NCI-H128 (cell line): ENCODE measurements at regions not wholly inside any gene's neighbourhood (a gene's known extent, or its start where the extent isn't known, plus 50 kb on each side); places are given as distances from the start of the nearest gene placed in this dataset.
"Not testable (repeated sequence)": the region's sequence is repeated elsewhere in the genome, so short reads cannot be mapped to it uniquely, and the experiment has no call there.

Experiments
- DNase-seq: peaks from one replicate; lab custom pipeline; 2025; ENCODE audit not compliant: unreplicated experiment; lab: John Stamatoyannopoulos, UW

DNA sequence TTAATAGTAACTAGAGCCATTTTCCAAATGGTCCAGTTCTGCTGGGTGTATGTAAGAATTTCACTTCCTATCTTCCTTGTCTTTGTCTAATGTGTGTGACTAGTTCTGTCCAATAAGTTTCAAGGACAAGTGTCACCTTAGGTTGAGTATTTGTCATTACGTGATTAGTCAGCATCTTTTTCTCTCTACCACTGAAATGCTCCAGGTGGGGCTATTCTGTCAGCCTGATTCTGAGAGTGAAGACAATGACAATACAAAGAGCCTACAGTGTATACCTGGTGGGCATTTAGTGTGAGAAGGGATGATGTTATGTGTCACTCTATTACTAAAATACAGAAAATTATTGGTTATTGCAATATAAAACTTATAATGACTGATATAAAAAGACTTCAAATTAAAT lies 876.3 kb downstream of the C4orf33 start:
- no peak for DNase-seq

- DNase-seq = no peak
Measured at GRCh38 chr4:129974730-129975129, 878.8 kb downstream of the C4orf33 start.

DNA sequence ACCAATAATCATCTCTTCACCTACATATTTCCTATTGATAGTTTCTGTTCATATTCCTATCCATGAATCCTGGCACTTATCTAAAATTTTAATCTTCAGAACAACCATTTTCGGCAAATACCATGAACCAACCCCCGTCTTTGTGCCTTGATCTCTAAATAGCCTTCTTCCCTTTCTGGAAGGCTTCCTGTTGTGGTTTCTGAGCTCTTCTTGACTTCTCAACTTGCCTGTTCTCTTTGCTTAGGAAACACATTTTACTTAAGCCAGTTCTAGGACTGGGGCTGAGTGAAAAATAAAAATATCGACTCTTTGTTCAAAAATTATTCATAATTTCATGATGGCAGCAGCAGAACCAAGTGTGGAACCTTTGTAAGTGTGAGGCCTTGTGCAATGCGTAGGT lies 882.4 kb downstream of the C4orf33 start:
- no peak for DNase-seq

DNA sequence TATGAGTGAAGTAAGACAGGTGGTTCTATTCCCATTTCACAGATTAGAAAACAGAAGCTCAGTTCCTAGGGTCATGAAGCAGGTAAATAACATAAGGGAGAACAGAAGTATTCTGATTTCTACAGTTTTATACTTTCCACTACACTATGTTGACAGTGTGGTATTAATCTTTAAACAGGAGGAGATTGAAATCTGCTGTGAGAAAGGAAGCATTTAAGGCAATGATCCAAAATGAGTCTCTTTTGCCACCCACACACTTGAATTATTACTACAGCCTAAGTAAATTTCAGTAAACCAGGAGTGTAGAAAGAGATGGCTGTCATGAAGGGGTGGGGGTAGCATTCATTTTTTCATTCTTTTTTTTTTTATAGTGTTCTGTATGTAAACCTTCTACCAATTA lies 893.0 kb downstream of the C4orf33 start:
- DNase-seq = no peak

DNA sequence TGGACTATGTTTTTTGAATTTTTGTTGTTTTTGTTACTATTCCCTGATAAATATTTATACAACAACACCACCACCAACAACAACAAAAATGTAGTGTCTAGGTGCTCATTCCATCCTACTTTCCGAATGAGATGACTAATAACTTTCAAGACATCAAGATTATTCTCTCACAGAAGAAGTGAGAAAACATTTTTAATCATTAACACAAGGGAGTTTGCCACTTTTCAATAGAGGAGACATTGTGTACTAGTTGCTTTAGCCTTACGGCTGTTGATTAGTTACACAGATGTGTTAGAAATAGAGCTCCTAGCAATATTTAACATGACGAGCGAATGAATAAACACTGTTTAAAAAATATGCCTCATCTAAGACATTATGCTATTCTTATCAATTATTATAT lies 898.8 kb downstream of the C4orf33 start:
- DNase-seq = no peak

DNA sequence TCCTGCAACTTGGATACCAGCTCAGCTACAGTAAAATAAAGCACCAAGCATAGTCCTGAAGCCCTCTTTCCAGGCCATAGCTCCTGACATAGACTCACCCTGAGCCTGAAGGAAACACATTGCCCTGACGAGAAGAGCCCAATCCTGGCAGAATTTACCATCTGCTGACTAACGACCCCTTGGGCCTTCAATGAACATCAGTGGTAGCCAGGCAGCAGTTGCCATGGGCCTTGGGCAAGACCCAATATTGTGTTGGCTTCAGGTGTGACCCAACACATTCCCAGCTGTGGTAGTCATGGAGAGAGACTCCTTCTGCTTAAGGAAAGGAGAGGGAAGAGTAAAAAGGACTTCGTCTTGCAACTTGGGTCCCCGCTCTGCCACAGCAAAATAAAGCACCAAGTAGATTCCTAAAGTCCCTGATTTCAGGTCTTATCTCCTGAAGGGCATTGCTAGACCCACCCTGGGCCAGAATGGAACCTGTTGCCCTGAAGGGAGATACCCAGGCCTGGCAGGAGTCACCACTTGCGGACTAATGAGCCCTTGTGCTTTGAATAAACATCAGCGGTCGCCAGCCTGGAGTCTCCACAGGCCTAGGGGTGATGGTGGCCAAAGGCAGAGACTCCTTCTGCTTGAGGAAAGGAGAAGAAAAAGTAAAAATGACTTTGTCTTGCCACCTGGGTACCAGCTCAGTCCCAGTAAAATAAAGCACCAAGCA lies 902.6 kb downstream of the C4orf33 start:
- DNase-seq = no peak

DNA sequence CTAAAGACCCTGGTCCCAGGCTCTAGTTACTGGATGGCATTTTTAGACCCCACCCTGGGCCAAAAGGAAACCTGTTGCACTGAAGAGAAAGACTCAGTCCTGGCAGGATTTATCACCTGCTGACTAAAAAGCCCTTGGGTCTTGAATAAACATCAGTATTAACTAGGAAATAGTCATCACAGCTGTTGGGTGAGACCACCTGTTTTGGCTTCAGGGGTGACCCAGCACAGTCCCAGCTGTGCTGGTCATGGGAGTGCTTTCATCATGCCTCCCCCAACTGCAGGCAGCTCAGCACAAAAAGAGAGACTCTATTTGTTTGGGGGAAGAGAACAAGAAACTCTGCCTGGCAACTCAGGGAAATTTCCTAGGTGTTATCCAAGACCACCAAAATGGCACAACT lies 903.2 kb downstream of the C4orf33 start:
- DNase-seq = no peak

- no peak for DNase-seq
Measured at GRCh38 chr4:130008461-130008860, 912.5 kb downstream of the C4orf33 start.

DNA sequence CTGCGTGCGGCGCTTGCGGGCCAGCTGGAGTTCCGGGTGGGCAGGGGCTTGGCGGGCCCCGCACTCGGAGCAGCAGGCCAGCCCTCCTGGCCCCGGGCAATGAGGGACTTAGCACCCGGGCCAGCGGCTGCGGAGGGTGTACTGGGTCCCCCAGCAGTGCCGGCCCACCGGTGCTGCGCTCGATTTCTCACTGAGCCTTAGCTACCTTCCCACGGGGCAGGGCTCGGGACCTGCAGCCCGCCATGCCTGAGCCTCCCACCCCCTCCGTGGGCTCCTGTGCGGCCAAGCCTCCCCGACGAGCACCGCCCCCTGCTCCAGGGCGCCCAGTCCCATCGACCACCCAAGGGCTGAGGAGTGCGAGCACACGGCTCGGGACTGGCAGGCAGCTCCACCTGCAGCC lies 916.9 kb downstream of the C4orf33 start:
- not testable (repeated sequence) for DNase-seq

DNA sequence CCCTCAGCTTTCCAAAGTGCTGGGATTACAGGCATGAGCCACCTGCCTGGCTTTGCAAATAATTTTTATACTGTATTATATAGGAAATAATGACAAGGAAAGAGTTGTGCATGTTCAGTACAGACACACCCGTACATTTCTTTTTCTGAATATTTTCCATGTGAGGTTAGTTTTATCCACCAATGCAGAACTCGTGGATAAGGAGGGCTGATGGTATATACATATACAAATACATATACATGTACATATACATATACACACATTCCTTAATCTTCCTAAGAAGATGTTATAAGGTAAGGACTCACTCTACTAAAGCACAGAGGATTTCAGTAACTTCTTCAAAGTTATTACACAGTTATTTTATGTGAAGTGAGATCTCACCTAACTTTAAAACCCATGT lies 925.8 kb downstream of the C4orf33 start:
- DNase-seq = no peak

DNA sequence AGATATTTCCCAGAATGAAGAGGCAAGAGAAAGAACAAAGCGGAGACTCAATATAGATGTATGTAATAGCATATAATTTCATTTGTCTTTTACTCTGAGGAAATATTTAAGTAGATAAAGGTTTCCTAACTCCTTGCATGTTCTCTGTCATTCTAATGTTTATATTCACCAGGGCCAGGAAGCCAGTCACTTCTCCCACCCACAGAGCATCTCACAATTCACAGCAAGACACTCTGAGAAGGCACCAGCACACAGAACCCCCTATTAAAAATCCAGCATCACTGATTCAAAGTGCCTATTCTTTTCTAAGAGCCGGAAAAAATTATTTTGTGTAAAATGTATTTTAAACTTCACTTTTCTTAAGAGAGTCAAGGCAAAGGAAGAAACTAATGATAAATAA lies 927.1 kb downstream of the C4orf33 start:
- DNase-seq = no peak

GRCh38 chr4:130025701-130026100 lies 929.7 kb downstream of the C4orf33 start:
- DNase-seq = peak; percentile 2

- peak; percentile 89 for DNase-seq
Measured at GRCh38 chr4:130026185-130026584, 930.2 kb downstream of the C4orf33 start.

DNA sequence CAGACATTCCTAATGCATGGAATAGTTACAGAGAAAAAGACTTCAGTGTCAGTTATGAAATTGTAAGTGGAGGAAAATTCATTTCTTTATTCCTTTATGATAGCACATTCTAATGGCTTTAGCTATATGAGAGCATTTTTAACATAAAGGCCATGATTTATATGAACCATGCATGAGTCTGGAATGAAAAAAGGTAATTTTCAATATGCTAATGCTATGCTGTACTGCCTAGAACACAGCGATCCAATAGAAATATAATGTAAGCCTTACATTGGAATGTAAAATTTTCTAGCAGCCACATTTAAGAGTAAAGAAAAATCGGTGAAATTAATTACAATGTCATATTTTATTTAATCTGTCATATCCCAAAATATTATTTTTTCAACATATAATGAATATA lies 932.0 kb downstream of the C4orf33 start:
- DNase-seq = no peak

DNA sequence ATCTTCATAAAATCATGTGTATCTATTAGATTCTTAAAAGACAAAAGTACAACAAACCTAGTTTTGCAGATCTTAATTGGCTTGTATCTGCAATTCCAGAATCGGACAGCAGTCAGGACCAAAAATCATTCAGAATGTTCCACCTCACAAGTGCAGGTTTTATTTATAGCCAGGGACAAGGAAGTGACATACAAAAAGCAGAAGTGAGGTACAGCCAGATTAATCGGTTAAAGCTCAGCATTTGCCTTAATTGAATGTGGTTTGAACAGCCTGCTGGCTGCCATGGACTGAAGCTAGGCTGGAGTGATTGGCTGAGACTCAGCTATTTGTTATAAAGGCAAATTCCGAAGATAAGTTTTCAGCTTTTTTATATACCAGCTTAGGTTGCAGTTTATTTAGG lies 932.6 kb downstream of the C4orf33 start:
- no peak for DNase-seq

DNA sequence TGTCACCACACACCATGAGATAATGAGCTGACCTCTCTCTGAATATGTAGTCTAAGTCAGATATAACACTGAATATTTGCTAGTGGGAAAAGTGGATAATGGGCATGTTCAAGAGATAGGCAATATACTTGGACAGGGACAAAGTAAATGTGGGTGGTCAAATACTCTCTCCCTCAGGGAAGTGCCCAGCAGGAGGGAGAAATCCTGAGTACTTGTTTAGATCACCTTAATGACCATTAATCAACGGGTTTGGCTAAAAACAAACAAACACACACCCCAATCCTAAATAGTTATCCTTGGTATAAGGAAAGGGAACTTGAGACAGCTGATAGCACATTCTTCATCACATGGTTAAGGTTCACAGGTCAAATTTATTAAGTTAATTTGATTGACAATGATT lies 933.5 kb downstream of the C4orf33 start:
- no peak for DNase-seq

DNA sequence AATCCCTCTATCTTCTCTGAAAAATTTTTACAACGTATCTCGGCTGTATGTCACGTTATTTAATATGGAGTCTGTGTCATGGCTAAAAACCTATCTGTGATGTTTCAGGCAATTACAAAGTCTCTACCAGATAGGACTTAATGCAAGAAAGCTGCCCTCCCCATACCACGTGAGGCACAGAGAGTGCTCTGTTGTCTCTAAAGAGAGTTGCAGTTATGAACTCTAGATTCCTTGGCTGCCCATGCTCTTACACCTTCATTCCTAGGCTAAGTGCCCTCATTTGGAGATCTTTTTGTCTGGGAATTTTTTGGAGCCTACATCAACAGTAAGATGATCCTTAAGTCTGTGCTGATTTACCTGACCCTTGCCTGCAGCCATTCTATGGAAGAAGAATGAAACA lies 935.9 kb downstream of the C4orf33 start:
- no peak for DNase-seq

- DNase-seq = not testable (repeated sequence)
Measured at GRCh38 chr4:130033657-130034056, 937.7 kb downstream of the C4orf33 start.

- no peak for DNase-seq
Measured at GRCh38 chr4:130034876-130035275, 938.9 kb downstream of the C4orf33 start.

DNA sequence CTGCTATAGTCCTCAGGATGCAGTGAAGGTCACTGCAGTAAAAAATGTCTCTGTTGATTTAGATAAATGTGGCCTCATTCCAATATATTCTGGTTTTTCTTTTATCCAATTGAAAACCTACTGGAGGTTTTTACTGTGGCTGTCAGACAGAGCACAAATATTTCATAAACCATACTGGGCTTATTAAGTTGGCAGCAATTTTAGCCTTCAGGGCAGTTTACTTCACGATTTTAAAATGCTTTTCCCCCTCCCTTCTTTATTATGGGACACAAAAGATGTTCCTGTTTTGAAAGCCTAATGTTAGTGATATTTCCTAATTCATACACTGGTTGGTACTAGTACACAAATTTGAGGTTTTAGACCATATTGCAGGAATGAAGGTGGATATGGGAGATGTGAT lies 939.4 kb downstream of the C4orf33 start:
- no peak for DNase-seq

DNA sequence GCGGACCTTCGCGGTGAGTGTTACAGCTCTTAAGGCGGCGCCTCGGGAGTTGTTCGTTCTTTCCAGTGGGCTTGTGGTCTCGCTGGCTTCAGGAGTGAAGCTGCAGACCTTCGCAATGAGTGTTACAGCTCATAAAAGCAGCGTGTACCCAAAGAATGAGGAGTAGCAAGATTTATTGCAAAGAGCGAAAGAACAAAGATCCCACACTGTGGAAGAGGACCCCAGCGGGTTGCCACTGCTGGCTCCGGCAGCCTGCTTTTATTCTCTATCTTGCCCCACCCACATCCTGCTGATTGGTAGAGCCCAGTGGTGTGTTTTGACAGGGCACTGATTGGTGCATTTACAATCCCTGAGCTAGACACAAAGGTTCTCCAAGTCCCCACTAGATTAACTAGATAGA lies 941.9 kb downstream of the C4orf33 start:
- not testable (repeated sequence) for DNase-seq

DNA sequence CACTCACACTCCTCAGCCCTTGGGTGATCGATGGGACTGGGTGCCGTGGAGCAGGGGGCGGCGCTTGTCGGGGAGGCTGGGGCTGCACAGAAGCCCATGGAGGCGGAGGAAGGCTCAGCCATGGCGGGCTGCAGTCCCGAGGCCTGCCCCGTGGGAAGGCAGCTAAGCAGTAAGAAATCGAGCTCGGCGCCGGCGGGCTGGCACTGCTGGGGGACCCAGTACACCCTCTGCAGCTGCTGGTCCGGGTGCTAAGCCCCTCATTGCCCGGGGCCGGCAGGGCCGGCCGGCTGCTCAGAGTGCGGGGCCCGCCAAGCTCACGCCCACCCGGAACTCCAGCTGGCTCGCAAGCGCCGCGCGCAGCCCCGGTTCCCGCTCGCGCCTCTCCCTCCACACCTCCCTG lies 942.6 kb downstream of the C4orf33 start:
- DNase-seq = not testable (repeated sequence)

DNA sequence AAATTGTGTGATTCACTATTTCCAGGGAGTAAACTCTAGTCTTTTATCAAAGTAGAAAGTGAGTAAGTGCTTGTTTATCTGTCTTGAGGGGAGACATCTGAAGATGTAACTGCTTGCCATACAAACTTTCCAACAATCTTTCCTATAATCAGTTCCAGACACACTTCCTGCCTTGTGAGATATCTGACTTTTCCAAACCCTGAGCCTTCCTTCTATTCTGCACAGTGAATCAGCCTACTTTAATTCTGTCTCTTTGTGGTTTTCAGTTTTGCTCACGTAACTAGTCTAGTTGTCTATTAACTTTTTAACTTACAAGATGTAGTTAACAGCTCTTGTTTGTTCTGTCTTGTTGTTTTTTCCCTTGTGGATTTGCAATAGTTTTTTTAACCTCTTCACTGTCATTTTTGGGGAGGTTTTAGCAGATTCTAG lies 947.8 kb downstream of the C4orf33 start:
- DNase-seq = no peak
